NCI-H446 (cell line): ENCODE measurements at regions not wholly inside any gene's neighbourhood (a gene's known extent, or its start where the extent isn't known, plus 50 kb on each side); places are given as distances from the start of the nearest gene placed in this dataset.
"Not testable (repeated sequence)": the region's sequence is repeated elsewhere in the genome, so short reads cannot be mapped to it uniquely, and the experiment has no call there.

Experiments
- DNase-seq, 2 experiments: peaks; one replicate each; lab custom pipeline; 2025; lab: John Stamatoyannopoulos, UW

- no peak for DNase-seq
Observed at GRCh38 chr6:3551716-3552511, 95.1 kb upstream of the SLC22A23 start.

- no peak for DNase-seq
Observed at GRCh38 chr6:3549314-3549940, 92.6 kb upstream of the SLC22A23 start.

- no peak for DNase-seq
Observed at GRCh38 chr6:3546121-3546520, 89.3 kb upstream of the SLC22A23 start.

- DNase-seq: no peak
Observed at GRCh38 chr6:3545156-3545555, 88.3 kb upstream of the SLC22A23 start.

GRCh38 chr6:3542032-3542640 lies 85.3 kb upstream of the SLC22A23 start:
- no peak for DNase-seq

- no peak for DNase-seq
Observed at GRCh38 chr6:3541006-3541585, 84.2 kb upstream of the SLC22A23 start.

GRCh38 chr6:3540253-3540820 lies 83.5 kb upstream of the SLC22A23 start:
- DNase-seq: no peak

- no peak for DNase-seq
Observed at GRCh38 chr6:3538536-3538935, 81.7 kb upstream of the SLC22A23 start.

GRCh38 chr6:3536901-3537300 lies 80.1 kb upstream of the SLC22A23 start:
- DNase-seq: no peak

- no peak for DNase-seq
Observed at GRCh38 chr6:3535776-3536435, 79.1 kb upstream of the SLC22A23 start.

GRCh38 chr6:3535033-3535775 lies 78.4 kb upstream of the SLC22A23 start:
- no peak for DNase-seq

- DNase-seq: no peak
Observed at GRCh38 chr6:3534599-3534998, 77.7 kb upstream of the SLC22A23 start.

GRCh38 chr6:3533981-3534380 lies 77.1 kb upstream of the SLC22A23 start:
- DNase-seq: no peak

- no peak for DNase-seq
Observed at GRCh38 chr6:3532296-3532916, 75.6 kb upstream of the SLC22A23 start.

- no peak for DNase-seq
Observed at GRCh38 chr6:3531481-3531880, 74.6 kb upstream of the SLC22A23 start.

GRCh38 chr6:3530515-3530914 lies 73.7 kb upstream of the SLC22A23 start:
- DNase-seq: no peak

GRCh38 chr6:3529721-3530120 lies 72.9 kb upstream of the SLC22A23 start:
- DNase-seq: no peak

GRCh38 chr6:3529232-3529631 lies 72.4 kb upstream of the SLC22A23 start:
- DNase-seq: no peak

GRCh38 chr6:3528081-3528671 lies 71.3 kb upstream of the SLC22A23 start:
- DNase-seq: not testable (repeated sequence)

- peak in 1 of 2 experiments; percentile 57 for DNase-seq
Observed at GRCh38 chr6:3527651-3527977, 70.8 kb upstream of the SLC22A23 start.
